Right ventricle myocardium superior (tissue), 1 donor: ENCODE measurements at regions not wholly inside any gene's neighbourhood (a gene's known extent, or its start where the extent isn't known, plus 50 kb on each side); places are given as distances from the start of the nearest gene placed in this dataset.

ENCODE experiments used
- ATAC-seq: fragments of 200-7000 bp; cut with Tn5 transposase; one replicate; pipeline ENCODE4 v1.9.1; 2020; ENCODE audit warnings: mild to moderate bottlenecking; ENCODE audit not compliant: poor library complexity
- DNase-seq: peaks from one replicate; pipeline ENCODE4 v3.0.0-alpha.2; 2020
- intact Hi-C: fragments of 100-400 bp; cut with DNase I; formaldehyde crosslinking; loops from one replicate; pipeline ENCODE4 v1.11.2; 2022
- donor health status: DM: no; HTN: yes; CAD: no; lungs with severe emphysema.

DNA sequence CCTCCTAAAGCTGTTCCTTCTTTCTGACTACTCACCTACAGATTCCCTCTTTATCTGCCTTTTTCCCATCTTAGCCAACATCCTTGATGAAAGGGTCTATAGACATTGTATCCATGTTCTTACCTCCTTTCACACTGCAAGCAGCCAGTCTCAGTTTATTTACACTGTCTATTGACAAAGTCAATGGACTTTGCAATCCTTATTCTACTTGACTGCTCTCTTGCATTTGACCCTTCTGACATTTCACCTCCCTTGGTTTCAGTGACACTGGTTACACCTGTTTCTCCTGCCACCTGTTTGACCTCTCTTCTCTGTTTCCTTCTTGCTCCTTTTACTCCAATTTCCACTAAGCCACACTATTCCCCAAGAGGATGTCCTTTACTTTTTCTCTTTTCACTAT is 224.0 kb upstream of the SNX7 start:
- intact Hi-C loops = no loop called here
- DNase-seq = no peak
- ATAC-seq = no peak

- intact Hi-C loops = no loop called here
- no peak for ATAC-seq
Measured at GRCh38 chr1:98437011-98437410, 224.5 kb upstream of the SNX7 start.

DNA sequence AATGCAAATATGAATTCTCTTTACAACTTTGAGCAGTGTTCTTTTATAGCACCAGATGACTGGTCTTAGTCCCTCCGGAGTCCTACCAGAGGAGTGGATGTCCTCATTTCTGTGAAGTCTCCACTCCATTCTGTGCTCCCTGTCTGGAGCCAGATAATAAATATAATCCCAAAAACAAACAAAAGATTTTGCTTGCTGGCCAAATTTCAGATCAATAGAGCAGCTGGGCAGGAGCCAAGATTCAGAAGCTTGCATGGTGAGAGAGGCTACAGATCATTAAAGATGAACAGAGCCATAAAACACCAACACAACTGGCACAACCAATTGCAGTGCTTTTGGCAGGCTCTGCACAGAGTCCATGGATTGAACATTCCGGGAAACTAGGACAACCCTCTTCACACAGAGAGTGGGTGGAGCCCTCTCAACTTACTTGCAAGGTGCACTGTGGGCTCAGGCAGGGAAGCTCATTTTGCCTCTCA is 231.5 kb upstream of the SNX7 start:
- ATAC-seq = no peak
- no peak for DNase-seq
- intact Hi-C loops = no loop called here

More at GRCh38 chr1:98437011-98437410, 224.5 kb upstream of the SNX7 start:
- no peak for DNase-seq

- ATAC-seq (no peak), DNase-seq (no peak)
- intact Hi-C loops = no loop called here
Measured at GRCh38 chr1:98428864-98429263, 232.7 kb upstream of the SNX7 start.

GRCh38 chr1:98427664-98428063 is 233.9 kb upstream of the SNX7 start:
- DNase-seq (no peak), ATAC-seq (no peak)
- intact Hi-C loops = no loop called here

GRCh38 chr1:98426092-98426491 is 235.4 kb upstream of the SNX7 start:
- intact Hi-C loops = no loop called here
- no peak for DNase-seq
- no peak for ATAC-seq

DNA sequence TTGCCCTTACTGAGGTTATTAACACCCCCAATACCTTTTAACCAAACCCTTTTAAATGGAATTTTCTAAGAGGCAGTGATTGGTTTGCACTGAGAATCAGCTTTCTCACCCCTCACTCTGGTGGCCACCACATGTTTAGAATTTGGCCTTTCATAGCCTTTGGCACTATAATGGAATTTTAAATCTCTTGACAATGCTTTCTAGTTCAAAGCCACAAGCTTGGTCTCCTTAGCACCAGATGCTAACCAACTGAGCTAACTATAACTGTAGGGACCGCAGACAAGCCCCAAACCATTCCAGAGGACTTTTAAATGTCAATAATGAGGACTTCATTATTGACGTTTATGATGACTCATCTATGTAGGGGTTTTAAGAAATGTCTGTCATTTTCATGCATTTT is 238.7 kb upstream of the SNX7 start:
- ATAC-seq = no peak
- no peak for DNase-seq
- intact Hi-C loops = no loop called here

- DNase-seq (no peak), ATAC-seq (no peak)
- intact Hi-C loops = no loop called here
Measured at GRCh38 chr1:98421085-98421435, 240.5 kb upstream of the SNX7 start.

- no peak for DNase-seq
- ATAC-seq = no peak
- intact Hi-C loops = no loop called here
Measured at GRCh38 chr1:98420376-98421084, 241.0 kb upstream of the SNX7 start.

GRCh38 chr1:98417820-98418219 is 243.7 kb upstream of the SNX7 start:
- no peak for ATAC-seq
- no peak for DNase-seq
- intact Hi-C loops = no loop called here

DNA sequence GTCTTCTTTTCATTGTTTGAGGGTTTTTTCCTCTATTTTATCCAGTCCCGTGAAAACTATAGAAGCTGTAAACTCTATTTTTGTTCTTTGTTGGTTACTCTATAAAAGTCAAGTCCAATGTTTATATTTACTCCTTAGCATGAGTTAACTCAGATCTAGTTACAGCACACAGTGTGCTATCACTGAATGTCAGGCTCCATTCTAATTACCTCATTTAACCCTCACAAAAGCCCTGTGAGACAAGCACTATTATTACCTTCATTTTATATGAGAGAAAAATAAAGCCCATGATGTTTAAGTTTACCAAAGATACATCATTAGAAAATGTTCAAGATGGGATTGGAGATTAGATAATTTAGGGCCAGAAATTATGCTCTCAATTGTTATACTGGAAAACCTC is 251.4 kb upstream of the SNX7 start:
- intact Hi-C loops = no loop called here
- ATAC-seq (no peak), DNase-seq (no peak)

GRCh38 chr1:98406352-98407088 is 255.0 kb upstream of the SNX7 start:
- intact Hi-C loops = no loop called here
- no peak for ATAC-seq

DNA sequence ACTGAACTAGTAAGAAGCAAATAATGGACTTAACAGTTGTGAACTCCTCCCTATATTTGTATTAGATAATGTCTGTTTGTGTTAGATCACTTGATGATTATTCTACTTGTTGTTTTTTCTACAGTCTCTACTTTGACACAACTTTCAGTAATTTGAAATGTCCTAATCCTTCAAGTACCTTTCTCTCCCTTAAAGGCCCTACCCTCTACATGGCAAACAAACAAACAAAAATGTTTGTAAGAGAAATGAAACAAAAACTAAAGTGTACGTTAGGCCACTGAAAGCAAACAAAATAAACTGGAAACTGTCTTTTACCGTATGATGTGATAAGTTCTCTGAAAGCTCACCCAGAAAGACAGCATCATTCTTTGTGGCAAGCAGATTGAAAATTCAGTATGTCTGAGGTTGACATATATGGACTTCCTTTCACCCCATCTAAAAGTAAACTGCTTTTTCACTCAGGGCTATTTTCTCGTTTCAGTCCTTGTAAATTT is 255.9 kb upstream of the SNX7 start:
- no peak for ATAC-seq
- DNase-seq = no peak
- intact Hi-C loops = no loop called here

More at GRCh38 chr1:98406352-98407088, 255.0 kb upstream of the SNX7 start:
- DNase-seq = no peak

DNA sequence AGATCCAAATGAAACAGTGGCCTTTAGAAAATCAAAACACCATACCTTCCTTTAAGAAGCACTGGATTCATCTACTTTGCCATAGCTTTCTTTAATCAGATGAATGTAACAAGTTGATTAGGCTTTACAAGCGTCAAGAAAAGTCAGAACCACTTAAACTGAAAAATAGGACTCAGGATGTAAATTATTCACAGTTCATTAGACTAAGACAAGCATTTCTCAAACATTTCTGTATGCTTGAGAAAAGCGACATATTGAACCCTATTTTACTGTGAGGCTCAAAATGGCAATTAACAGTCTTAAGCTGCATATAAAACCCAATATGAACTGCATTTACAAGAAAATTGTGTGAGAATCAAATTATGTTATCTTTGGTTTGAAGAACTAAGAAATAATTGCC is 256.7 kb upstream of the SNX7 start:
- intact Hi-C loops = no loop called here
- no peak for ATAC-seq
- DNase-seq = no peak

DNA sequence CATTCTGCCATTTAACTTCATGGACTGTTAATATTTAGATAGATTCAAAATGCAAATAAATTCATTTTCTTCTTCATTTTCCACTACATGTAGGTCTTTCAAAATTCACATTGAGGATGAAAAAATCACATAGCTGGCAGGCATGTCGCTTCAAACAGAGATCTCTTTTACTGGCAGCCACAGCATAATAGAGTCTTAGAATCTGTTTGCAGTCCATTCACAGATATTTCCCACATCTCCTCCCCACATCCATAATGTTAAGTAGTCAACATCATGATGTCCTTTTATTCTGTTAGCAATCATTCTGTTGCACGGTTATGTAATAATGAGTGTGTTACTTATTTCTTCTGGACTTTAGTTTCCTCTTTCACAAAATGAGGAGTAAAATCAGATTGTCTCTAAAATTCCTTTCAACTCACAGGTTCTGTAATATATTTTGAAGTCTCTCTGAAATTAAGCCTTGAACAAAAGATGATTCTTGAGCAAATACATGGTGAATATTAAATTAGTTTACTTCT is 257.5 kb upstream of the SNX7 start:
- no peak for ATAC-seq
- intact Hi-C loops = no loop called here
- DNase-seq = no peak

DNA sequence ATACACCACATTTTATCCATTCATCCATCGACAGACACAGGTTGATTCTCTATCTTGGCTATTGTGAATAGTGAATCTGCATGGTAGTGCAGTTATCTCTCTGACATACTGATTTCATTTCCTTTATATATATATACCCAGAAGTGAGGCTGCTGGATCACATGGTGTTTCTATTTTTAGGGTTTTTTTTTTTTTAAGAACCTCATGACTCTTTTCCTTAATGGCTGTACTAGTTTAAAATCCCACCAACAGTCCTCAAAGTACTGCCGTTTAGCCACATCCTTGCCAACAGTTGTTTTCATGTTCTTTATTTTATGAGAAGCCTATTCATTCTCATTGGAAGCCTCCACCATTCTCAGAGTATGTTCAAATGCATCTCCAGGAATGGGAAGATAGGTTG is 258.7 kb upstream of the SNX7 start:
- no peak for DNase-seq
- no peak for ATAC-seq
- intact Hi-C loops = no loop called here

- intact Hi-C loops = no loop called here
- no peak for DNase-seq
- ATAC-seq = no peak
Measured at GRCh38 chr1:98400446-98400845, 261.1 kb upstream of the SNX7 start.

- ATAC-seq (no peak), DNase-seq (no peak)
- intact Hi-C loops = no loop called here
Measured at GRCh38 chr1:98399218-98399617, 262.3 kb upstream of the SNX7 start.

- intact Hi-C loops = no loop called here
- ATAC-seq (no peak), DNase-seq (no peak)
Measured at GRCh38 chr1:98398649-98399048, 262.9 kb upstream of the SNX7 start.

DNA sequence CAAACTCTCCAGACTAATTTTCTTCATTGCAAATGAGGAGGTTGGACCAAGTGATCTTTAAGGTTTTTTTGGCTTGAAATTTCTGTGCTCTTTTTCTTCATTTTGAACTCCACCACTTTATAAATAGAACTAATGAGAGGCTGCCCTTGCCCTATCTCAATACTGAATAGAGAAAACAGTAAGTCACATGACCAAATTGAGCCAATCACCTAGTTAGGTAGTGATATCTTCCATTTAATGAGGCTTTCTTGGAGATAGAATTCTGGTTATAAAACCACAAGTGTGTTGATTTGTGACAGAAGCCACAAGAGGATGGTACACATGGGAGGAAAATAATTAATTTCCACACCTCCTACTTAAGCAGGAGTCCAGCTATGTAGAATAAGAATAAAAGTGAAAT is 263.4 kb upstream of the SNX7 start:
- no peak for DNase-seq
- no peak for ATAC-seq
- intact Hi-C loops = no loop called here
